Fibroblast of mammary gland (primary cell): ENCODE measurements at regions not wholly inside any gene's neighbourhood (a gene's known extent, or its start where the extent isn't known, plus 50 kb on each side); places are given as distances from the start of the nearest gene placed in this dataset.

Source experiments
- DNase-seq: peaks from one replicate; pipeline ENCODE4 v3.0.0-alpha.2; 2010; ENCODE audit warnings: low read depth
- H3K4me3 ChIP-seq: 2 replicates; pipeline ENCODE4 v1.5.1; 2011; ENCODE audit warnings: low read depth, mild to moderate bottlenecking, low read length, moderate library complexity; ENCODE audit not compliant: control insufficient read depth
- CTCF ChIP-seq: conservative IDR thresholded peaks from 2 replicates; pipeline ENCODE4 v1.5.1; 2011; ENCODE audit warnings: low read depth, low read length, inconsistent platforms; ENCODE audit not compliant: control insufficient read depth, insufficient read depth

GRCh38 chr13:77975358-77976042, 56.9 kb upstream of the EDNRB start:
- no peak for TF ChIP-seq CTCF
- H3K4me3 ChIP-seq = no peak overlapping the region
- DNase-seq = no peak

- H3K4me3 ChIP-seq = no peak overlapping the region
- no peak for TF ChIP-seq CTCF
These were observed 50.7 kb upstream of the EDNRB start for GRCh38 chr13:77969299-77969698.

More at GRCh38 chr13:77969299-77969698, 50.7 kb upstream of the EDNRB start:
- DNase-seq = no peak
